ENCODE measurements at regions not wholly inside any gene's neighbourhood (a gene's known extent, or its start where the extent isn't known, plus 50 kb on each side); places are given as distances from the start of the nearest gene placed in this dataset.
"Not testable (repeated sequence)": the region's sequence is repeated elsewhere in the genome, so short reads cannot be mapped to it uniquely, and the experiment has no call there.

- FAIRE-seq (no peak), DNase-seq (ENCODE audit: low spot score) (peak; percentile 74)
These were observed 133.4 kb downstream of the SLC1A3 start for GRCh38 chr5:36739751-36740221.

GRCh38 chr5:36740259-36740898, 134.0 kb downstream of the SLC1A3 start:
- FAIRE-seq = no peak

GRCh38 chr5:36741128-36741527, 134.7 kb downstream of the SLC1A3 start:
- FAIRE-seq (no peak), DNase-seq (ENCODE audit: low spot score) (no peak)

More at GRCh38 chr5:36740259-36740898, 134.0 kb downstream of the SLC1A3 start:
- no peak for DNase-seq (ENCODE audit: low spot score)

GRCh38 chr5:36743891-36744772, 132.4 kb upstream of the NIPBL start:
- DNase-seq (ENCODE audit: low spot score) (peak; percentile 95), FAIRE-seq (no peak)

- DNase-seq (ENCODE audit: low spot score) = no peak
- FAIRE-seq = no peak
These were observed 131.6 kb upstream of the NIPBL start for GRCh38 chr5:36744773-36745589.

GRCh38 chr5:36747794-36748193, 128.8 kb upstream of the NIPBL start:
- not testable (repeated sequence) for DNase-seq (ENCODE audit: low spot score); FAIRE-seq

- FAIRE-seq (no peak), DNase-seq (ENCODE audit: low spot score) (no peak)
These were observed 124.7 kb upstream of the NIPBL start for GRCh38 chr5:36751886-36752285.

GRCh38 chr5:36755342-36755741, 121.2 kb upstream of the NIPBL start:
- FAIRE-seq (no peak), DNase-seq (ENCODE audit: low spot score) (no peak)

- DNase-seq (ENCODE audit: low spot score) = no peak
- FAIRE-seq = peak; percentile 81
These were observed 120.6 kb upstream of the NIPBL start for GRCh38 chr5:36755920-36756488.

GRCh38 chr5:36756848-36757247, 119.7 kb upstream of the NIPBL start:
- no peak for FAIRE-seq

GRCh38 chr5:36759117-36759516, 117.5 kb upstream of the NIPBL start:
- no peak for FAIRE-seq

More at GRCh38 chr5:36756848-36757247, 119.7 kb upstream of the NIPBL start:
- DNase-seq (ENCODE audit: low spot score) = no peak

GRCh38 chr5:36763454-36763853, 113.1 kb upstream of the NIPBL start:
- DNase-seq (ENCODE audit: low spot score) (no peak), FAIRE-seq (no peak)

More at GRCh38 chr5:36759117-36759516, 117.5 kb upstream of the NIPBL start:
- DNase-seq (ENCODE audit: low spot score) = no peak

- no peak for FAIRE-seq
These were observed 110.7 kb upstream of the NIPBL start for GRCh38 chr5:36765876-36766275.

GRCh38 chr5:36766981-36767380, 109.6 kb upstream of the NIPBL start:
- DNase-seq (ENCODE audit: low spot score) (no peak), FAIRE-seq (no peak)

More at GRCh38 chr5:36765876-36766275, 110.7 kb upstream of the NIPBL start:
- DNase-seq (ENCODE audit: low spot score) = no peak

- DNase-seq (ENCODE audit: low spot score) (no peak), FAIRE-seq (no peak)
These were observed 108.1 kb upstream of the NIPBL start for GRCh38 chr5:36768450-36768849.

- no peak for FAIRE-seq
These were observed 107.3 kb upstream of the NIPBL start for GRCh38 chr5:36769129-36769770.

GRCh38 chr5:36770125-36770524, 106.4 kb upstream of the NIPBL start:
- FAIRE-seq = no peak
- no peak for DNase-seq (ENCODE audit: low spot score)

More at GRCh38 chr5:36769129-36769770, 107.3 kb upstream of the NIPBL start:
- DNase-seq (ENCODE audit: low spot score) = no peak

GRCh38 chr5:36772276-36773140, 104.1 kb upstream of the NIPBL start:
- no peak for DNase-seq (ENCODE audit: low spot score)
- FAIRE-seq = no peak

GRCh38 chr5:36777105-36777757, 99.3 kb upstream of the NIPBL start:
- no peak for FAIRE-seq
- DNase-seq (ENCODE audit: low spot score) = no peak
